ENCODE measurements at regions not wholly inside any gene's neighbourhood (a gene's known extent, or its start where the extent isn't known, plus 50 kb on each side); places are given as distances from the start of the nearest gene placed in this dataset.

GRCh38 chr6:113530769-113531168, 326.4 kb upstream of the MARCKS start:
- Mint-ChIP-seq H3K4me1 (ENCODE audit: unreplicated experiment) (no peaks in the 10 kb centered on the region), H3K27me3 (no peaks in the 10 kb centered on the region), H3K27ac (no peak overlapping the region), H3K9me3 (no peaks in the 10 kb centered on the region), H3K36me3 (no peaks in the 10 kb centered on the region), H3K4me3 (no peak overlapping the region)
- no peak for TF ChIP-seq CTCF (conservative IDR thresholded peaks at IDR 0.05)
- no peak for DNase-seq (ENCODE audit: extremely low spot score, unreplicated experiment)

GRCh38 chr6:113539202-113539601, 317.9 kb upstream of the MARCKS start:
- Mint-ChIP-seq H3K27ac (no peak overlapping the region), H3K4me1 (ENCODE audit: unreplicated experiment) (peaks cover 17% of the 10 kb centered on the region), H3K36me3 (no peaks in the 10 kb centered on the region), H3K27me3 (no peaks in the 10 kb centered on the region), H3K4me3 (no peak overlapping the region), H3K9me3 (peaks cover 4% of the 10 kb centered on the region)
- no peak for TF ChIP-seq CTCF (conservative IDR thresholded peaks at IDR 0.05)
- DNase-seq (ENCODE audit: extremely low spot score, unreplicated experiment): no peak

- no peak for DNase-seq (ENCODE audit: extremely low spot score, unreplicated experiment)
- Mint-ChIP-seq H3K27me3 (no peaks in the 10 kb centered on the region), H3K36me3 (no peaks in the 10 kb centered on the region), H3K27ac (no peak overlapping the region), H3K4me3 (no peak overlapping the region), H3K9me3 (peaks cover 4% of the 10 kb centered on the region), H3K4me1 (ENCODE audit: unreplicated experiment) (peaks cover 17% of the 10 kb centered on the region)
- no peak for TF ChIP-seq CTCF (conservative IDR thresholded peaks at IDR 0.05)
These were observed 317.5 kb upstream of the MARCKS start for GRCh38 chr6:113539623-113540022.

GRCh38 chr6:113540466-113540865, 316.7 kb upstream of the MARCKS start:
- TF ChIP-seq CTCF (conservative IDR thresholded peaks at IDR 0.05): no peak
- Mint-ChIP-seq H3K9me3 (peaks cover 4% of the 10 kb centered on the region), H3K27ac (no peak overlapping the region), H3K36me3 (no peaks in the 10 kb centered on the region), H3K27me3 (no peaks in the 10 kb centered on the region), H3K4me1 (ENCODE audit: unreplicated experiment) (peaks cover 17% of the 10 kb centered on the region), H3K4me3 (no peak overlapping the region)
- DNase-seq (ENCODE audit: extremely low spot score, unreplicated experiment): no peak

GRCh38 chr6:113551168-113551567, 306.0 kb upstream of the MARCKS start:
- H3K4me1 Mint-ChIP-seq (ENCODE audit: unreplicated experiment): no peaks in the 10 kb centered on the region

More at GRCh38 chr6:113551168-113551567, 306.0 kb upstream of the MARCKS start:
- no peak for DNase-seq (ENCODE audit: extremely low spot score, unreplicated experiment)
- no peaks in the 10 kb centered on the region for H3K36me3 Mint-ChIP-seq
- no peak overlapping the region for H3K4me3 Mint-ChIP-seq
- H3K27ac Mint-ChIP-seq: no peak overlapping the region
- no peak for TF ChIP-seq CTCF (conservative IDR thresholded peaks at IDR 0.05)
- no peaks in the 10 kb centered on the region for H3K9me3 Mint-ChIP-seq
- no peaks in the 10 kb centered on the region for H3K27me3 Mint-ChIP-seq
